H1 (cell line): ENCODE measurements at regions not wholly inside any gene's neighbourhood (a gene's known extent, or its start where the extent isn't known, plus 50 kb on each side); places are given as distances from the start of the nearest gene placed in this dataset.

Experiments
- ASH2L ChIP-seq: fragments of 200-600, 300-600 bp; sonication (generic); IDR thresholded peaks from one replicate; pipeline ENCODE4 v1.7.1; 2017; ENCODE audit warnings: low read length
- CBX8 ChIP-seq: fragments of 300-800, 300-1000 bp; sonication (generic); IDR thresholded peaks from 2 replicates; pipeline ENCODE4 v1.7.1; 2016; ENCODE audit warnings: low read depth, low read length, borderline replicate concordance
- EGR1 ChIP-seq: IDR thresholded peaks from 2 replicates; pipeline ENCODE4 v1.6.1; 2011; ENCODE audit warnings: low read depth, low read length, borderline replicate concordance
- GABPA ChIP-seq: IDR thresholded peaks from 2 replicates; pipeline ENCODE4 v1.6.1; 2011; ENCODE audit warnings: mild to moderate bottlenecking, low read length, moderate library complexity, borderline replicate concordance; ENCODE audit not compliant: insufficient read depth
- JUND ChIP-seq: IDR thresholded peaks from 2 replicates; pipeline ENCODE4 v1.6.1; 2011; ENCODE audit warnings: mild to moderate bottlenecking, improper control_type of control experiment, low read length
- RAD21 ChIP-seq, 2 experiments: IDR thresholded peaks in 1 of 2; conservative IDR thresholded peaks in 1 of 2; 2 replicates each; pipeline ENCODE4 v1.6.1; 2011; ENCODE audit warnings: low read depth in 2 of 2, low read length in 2 of 2, improper control_type of control experiment in 1 of 2, inconsistent platforms in 1 of 2, mild to moderate bottlenecking in 1 of 2, moderate library complexity in 1 of 2
- TF ChIP-seq, protein P1 (sequence below): IDR thresholded peaks from 2 replicates; pipeline ENCODE4 v1.6.1; 2011; ENCODE audit warnings: low read depth, mild to moderate bottlenecking, low read length; ENCODE audit not compliant: insufficient read depth
- TF ChIP-seq, protein P2 (sequence below): fragments of 300-600 bp; sonication (generic); IDR thresholded peaks from 2 replicates; pipeline ENCODE4 v1.7.1; 2012; ENCODE audit warnings: low read length, moderate library complexity, mild to moderate bottlenecking, inconsistent platforms; ENCODE audit not compliant: insufficient replicate concordance

DNA sequence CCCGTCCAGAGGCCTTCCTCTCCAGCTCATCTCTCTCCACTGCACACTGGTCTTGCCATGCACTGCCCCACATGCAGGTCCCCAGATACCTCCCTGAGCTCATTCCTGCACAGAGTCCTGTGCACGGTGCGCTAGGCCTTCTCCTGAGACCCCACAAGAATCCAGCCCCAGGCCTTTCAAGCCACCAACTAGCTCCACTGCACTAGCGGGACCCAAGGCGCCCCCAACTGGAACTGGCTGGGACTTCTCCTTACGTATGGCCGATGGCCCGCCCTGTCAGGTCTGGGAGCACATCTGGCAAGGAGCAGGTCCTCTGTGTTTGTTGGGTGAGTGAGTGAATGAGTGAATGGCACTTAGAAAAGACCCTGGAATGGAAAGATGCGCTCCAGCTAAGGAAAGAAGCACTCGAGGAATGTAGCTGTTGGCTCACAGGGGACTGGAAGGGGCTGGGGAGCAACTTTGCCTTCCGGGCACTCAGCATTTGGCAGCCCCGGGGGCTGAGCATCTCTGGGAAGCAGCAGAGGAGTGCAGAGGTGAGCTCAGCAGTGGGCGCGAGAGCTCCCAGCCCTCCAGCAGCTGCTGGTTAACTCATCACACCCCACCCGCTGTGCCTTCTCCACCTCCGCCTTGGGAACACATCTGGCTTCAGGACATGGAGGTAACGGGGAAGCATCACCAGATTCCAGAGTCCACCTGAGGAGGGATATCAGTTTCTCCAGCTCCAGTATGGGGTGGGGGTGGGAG is 223.1 kb downstream of the GLI2 start (continued):
- TF ChIP-seq, protein P1, sequence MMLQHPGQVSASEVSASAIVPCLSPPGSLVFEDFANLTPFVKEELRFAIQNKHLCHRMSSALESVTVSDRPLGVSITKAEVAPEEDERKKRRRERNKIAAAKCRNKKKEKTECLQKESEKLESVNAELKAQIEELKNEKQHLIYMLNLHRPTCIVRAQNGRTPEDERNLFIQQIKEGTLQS: no peak
- no peak for TF ChIP-seq CBX8
- no peak for TF ChIP-seq JUND
- peak; percentile 78 to 86 for TF ChIP-seq RAD21 (IDR thresholded peaks at IDR 0.05 in 1 of 2, conservative IDR thresholded peaks at IDR 0.05 in 1 of 2; ENCODE audit: low read depth in 2 of 2, low read length in 2 of 2)
- TF ChIP-seq, protein P2, sequence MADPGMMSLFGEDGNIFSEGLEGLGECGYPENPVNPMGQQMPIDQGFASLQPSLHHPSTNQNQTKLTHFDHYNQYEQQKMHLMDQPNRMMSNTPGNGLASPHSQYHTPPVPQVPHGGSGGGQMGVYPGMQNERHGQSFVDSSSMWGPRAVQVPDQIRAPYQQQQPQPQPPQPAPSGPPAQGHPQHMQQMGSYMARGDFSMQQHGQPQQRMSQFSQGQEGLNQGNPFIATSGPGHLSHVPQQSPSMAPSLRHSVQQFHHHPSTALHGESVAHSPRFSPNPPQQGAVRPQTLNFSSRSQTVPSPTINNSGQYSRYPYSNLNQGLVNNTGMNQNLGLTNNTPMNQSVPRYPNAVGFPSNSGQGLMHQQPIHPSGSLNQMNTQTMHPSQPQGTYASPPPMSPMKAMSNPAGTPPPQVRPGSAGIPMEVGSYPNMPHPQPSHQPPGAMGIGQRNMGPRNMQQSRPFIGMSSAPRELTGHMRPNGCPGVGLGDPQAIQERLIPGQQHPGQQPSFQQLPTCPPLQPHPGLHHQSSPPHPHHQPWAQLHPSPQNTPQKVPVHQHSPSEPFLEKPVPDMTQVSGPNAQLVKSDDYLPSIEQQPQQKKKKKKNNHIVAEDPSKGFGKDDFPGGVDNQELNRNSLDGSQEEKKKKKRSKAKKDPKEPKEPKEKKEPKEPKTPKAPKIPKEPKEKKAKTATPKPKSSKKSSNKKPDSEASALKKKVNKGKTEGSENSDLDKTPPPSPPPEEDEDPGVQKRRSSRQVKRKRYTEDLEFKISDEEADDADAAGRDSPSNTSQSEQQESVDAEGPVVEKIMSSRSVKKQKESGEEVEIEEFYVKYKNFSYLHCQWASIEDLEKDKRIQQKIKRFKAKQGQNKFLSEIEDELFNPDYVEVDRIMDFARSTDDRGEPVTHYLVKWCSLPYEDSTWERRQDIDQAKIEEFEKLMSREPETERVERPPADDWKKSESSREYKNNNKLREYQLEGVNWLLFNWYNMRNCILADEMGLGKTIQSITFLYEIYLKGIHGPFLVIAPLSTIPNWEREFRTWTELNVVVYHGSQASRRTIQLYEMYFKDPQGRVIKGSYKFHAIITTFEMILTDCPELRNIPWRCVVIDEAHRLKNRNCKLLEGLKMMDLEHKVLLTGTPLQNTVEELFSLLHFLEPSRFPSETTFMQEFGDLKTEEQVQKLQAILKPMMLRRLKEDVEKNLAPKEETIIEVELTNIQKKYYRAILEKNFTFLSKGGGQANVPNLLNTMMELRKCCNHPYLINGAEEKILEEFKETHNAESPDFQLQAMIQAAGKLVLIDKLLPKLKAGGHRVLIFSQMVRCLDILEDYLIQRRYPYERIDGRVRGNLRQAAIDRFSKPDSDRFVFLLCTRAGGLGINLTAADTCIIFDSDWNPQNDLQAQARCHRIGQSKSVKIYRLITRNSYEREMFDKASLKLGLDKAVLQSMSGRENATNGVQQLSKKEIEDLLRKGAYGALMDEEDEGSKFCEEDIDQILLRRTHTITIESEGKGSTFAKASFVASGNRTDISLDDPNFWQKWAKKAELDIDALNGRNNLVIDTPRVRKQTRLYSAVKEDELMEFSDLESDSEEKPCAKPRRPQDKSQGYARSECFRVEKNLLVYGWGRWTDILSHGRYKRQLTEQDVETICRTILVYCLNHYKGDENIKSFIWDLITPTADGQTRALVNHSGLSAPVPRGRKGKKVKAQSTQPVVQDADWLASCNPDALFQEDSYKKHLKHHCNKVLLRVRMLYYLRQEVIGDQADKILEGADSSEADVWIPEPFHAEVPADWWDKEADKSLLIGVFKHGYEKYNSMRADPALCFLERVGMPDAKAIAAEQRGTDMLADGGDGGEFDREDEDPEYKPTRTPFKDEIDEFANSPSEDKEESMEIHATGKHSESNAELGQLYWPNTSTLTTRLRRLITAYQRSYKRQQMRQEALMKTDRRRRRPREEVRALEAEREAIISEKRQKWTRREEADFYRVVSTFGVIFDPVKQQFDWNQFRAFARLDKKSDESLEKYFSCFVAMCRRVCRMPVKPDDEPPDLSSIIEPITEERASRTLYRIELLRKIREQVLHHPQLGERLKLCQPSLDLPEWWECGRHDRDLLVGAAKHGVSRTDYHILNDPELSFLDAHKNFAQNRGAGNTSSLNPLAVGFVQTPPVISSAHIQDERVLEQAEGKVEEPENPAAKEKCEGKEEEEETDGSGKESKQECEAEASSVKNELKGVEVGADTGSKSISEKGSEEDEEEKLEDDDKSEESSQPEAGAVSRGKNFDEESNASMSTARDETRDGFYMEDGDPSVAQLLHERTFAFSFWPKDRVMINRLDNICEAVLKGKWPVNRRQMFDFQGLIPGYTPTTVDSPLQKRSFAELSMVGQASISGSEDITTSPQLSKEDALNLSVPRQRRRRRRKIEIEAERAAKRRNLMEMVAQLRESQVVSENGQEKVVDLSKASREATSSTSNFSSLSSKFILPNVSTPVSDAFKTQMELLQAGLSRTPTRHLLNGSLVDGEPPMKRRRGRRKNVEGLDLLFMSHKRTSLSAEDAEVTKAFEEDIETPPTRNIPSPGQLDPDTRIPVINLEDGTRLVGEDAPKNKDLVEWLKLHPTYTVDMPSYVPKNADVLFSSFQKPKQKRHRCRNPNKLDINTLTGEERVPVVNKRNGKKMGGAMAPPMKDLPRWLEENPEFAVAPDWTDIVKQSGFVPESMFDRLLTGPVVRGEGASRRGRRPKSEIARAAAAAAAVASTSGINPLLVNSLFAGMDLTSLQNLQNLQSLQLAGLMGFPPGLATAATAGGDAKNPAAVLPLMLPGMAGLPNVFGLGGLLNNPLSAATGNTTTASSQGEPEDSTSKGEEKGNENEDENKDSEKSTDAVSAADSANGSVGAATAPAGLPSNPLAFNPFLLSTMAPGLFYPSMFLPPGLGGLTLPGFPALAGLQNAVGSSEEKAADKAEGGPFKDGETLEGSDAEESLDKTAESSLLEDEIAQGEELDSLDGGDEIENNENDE: no peak
- no peak for TF ChIP-seq EGR1
- TF ChIP-seq ASH2L: no peak
- 0 out of 2 replicates have a peak, but pooled peaks have one; percentile 42 for TF ChIP-seq GABPA
